WTC11 (cell line): ENCODE measurements at regions not wholly inside any gene's neighbourhood (a gene's known extent, or its start where the extent isn't known, plus 50 kb on each side); places are given as distances from the start of the nearest gene placed in this dataset.

ENCODE experiments used
- ATAC-seq: fragments of 200-7000 bp; cut with Tn5 transposase; 2 replicates; pipeline ENCODE4 v1.10.0; 2021; ENCODE audit warnings: mild to moderate bottlenecking, moderate library complexity
- CTCF ChIA-PET: fragments of 300-600 bp; sonication (Branson Sonifier 250); formaldehyde crosslinking; loops from one replicate; lab custom pipeline; 2021; ENCODE audit warnings: antibody characterized with exemption; lab: Charles Lee
- POLR2A ChIA-PET: fragments of 350-600 bp; sonication (Branson Sonifier 250); formaldehyde crosslinking; loops from one replicate; lab custom pipeline; 2021; ENCODE audit warnings: antibody characterized with exemption; lab: Charles Lee
- DNase-seq: peaks from one replicate; pipeline ENCODE4 v3.0.0; 2021; ENCODE audit warnings: low spot score
- H3K27ac Mint-ChIP-seq: 2 replicates; pipeline ENCODE4 v1.8.0; 2021; ENCODE audit warnings: mixed read lengths
- H3K27me3 Mint-ChIP-seq: 2 replicates; pipeline ENCODE4 v1.8.0; 2021; ENCODE audit warnings: low read depth, mild to moderate bottlenecking, moderate library complexity, mixed read lengths
- H3K36me3 Mint-ChIP-seq: 2 replicates; pipeline ENCODE4 v1.8.0; 2021; ENCODE audit warnings: mixed read lengths
- H3K4me1 Mint-ChIP-seq: 2 replicates; pipeline ENCODE4 v1.8.0; 2022; ENCODE audit warnings: mixed read lengths
- H3K4me3 Mint-ChIP-seq: 2 replicates; pipeline ENCODE4 v1.8.0; 2021; ENCODE audit warnings: mild to moderate bottlenecking, moderate library complexity, mixed read lengths
- H3K9me3 Mint-ChIP-seq: 2 replicates; pipeline ENCODE4 v1.8.0; 2021; ENCODE audit warnings: mixed read lengths
- ATF1 ChIP-seq: sonication (generic); formaldehyde crosslinking; IDR thresholded peaks from 2 replicates; pipeline ENCODE4 v1.8.1; 2023; ENCODE audit warnings: mild to moderate bottlenecking, moderate library complexity, missing genetic modification reagents
- CREB1 ChIP-seq: sonication (generic); formaldehyde crosslinking; IDR thresholded peaks from 2 replicates; pipeline ENCODE4 v1.8.0; 2023; ENCODE audit warnings: mild to moderate bottlenecking, missing genetic modification reagents
- ESRRA ChIP-seq: sonication (generic); formaldehyde crosslinking; IDR thresholded peaks from 2 replicates; pipeline ENCODE4 v1.8.1; 2022; ENCODE audit warnings: mild to moderate bottlenecking, missing genetic modification reagents, borderline replicate concordance
- FOXK1 ChIP-seq: sonication (generic); formaldehyde crosslinking; IDR thresholded peaks from 2 replicates; pipeline ENCODE4 v1.8.0; 2022; ENCODE audit warnings: mild to moderate bottlenecking, moderate library complexity, missing genetic modification reagents
- MXD4 ChIP-seq: fragments of 250-450 bp; sonication (Bioruptor Pico); IDR thresholded peaks from 2 replicates; pipeline ENCODE4 v1.8.0; 2021; ENCODE audit warnings: mild to moderate bottlenecking, moderate library complexity, borderline replicate concordance
- NFYB ChIP-seq: sonication (generic); formaldehyde crosslinking; conservative IDR thresholded peaks from 2 replicates; pipeline ENCODE4 v1.8.0; 2022; ENCODE audit warnings: low read depth, missing genetic modification reagents
- NR2C2 ChIP-seq: sonication (generic); formaldehyde crosslinking; IDR thresholded peaks from 2 replicates; pipeline ENCODE4 v1.8.0; 2022; ENCODE audit warnings: mild to moderate bottlenecking, missing genetic modification reagents
- NR3C1 ChIP-seq: sonication (generic); formaldehyde crosslinking; conservative IDR thresholded peaks from 2 replicates; pipeline ENCODE4 v1.8.1; 2023; ENCODE audit warnings: low read depth, mild to moderate bottlenecking, missing genetic modification reagents
- TCF7 ChIP-seq: sonication (generic); formaldehyde crosslinking; IDR thresholded peaks from 2 replicates; pipeline ENCODE4 v1.8.0; 2022; ENCODE audit warnings: mild to moderate bottlenecking, low read depth, missing genetic modification reagents, moderate library complexity
- ZBTB21 ChIP-seq: sonication (generic); formaldehyde crosslinking; IDR thresholded peaks from 2 replicates; pipeline ENCODE4 v1.8.1; 2023; ENCODE audit warnings: mild to moderate bottlenecking, missing genetic modification reagents, borderline replicate concordance
- ZNF138 ChIP-seq: sonication (generic); formaldehyde crosslinking; conservative IDR thresholded peaks from 2 replicates; pipeline ENCODE4 v1.8.1; 2022; ENCODE audit warnings: mild to moderate bottlenecking, moderate library complexity, missing genetic modification reagents
- ZNF219 ChIP-seq: sonication (generic); formaldehyde crosslinking; IDR thresholded peaks from 2 replicates; pipeline ENCODE4 v1.8.0; 2023; ENCODE audit warnings: missing genetic modification reagents, mild to moderate bottlenecking, borderline replicate concordance
- ZNF317 ChIP-seq: sonication (generic); formaldehyde crosslinking; IDR thresholded peaks from 2 replicates; pipeline ENCODE4 v1.8.1; 2023; ENCODE audit warnings: low read depth, mild to moderate bottlenecking, moderate library complexity, missing genetic modification reagents, borderline replicate concordance
- ZNF396 ChIP-seq: fragments of 250-450 bp; sonication (Bioruptor Pico); IDR thresholded peaks from 2 replicates; pipeline ENCODE4 v1.8.0; 2021; ENCODE audit warnings: mild to moderate bottlenecking, moderate library complexity, borderline replicate concordance
- ZNF671 ChIP-seq: fragments of 250-450 bp; sonication (Bioruptor Pico); IDR thresholded peaks from 2 replicates; pipeline ENCODE4 v1.8.0; 2021; ENCODE audit warnings: mild to moderate bottlenecking
- TF ChIP-seq, protein P1 (sequence below): sonication (generic); formaldehyde crosslinking; IDR thresholded peaks from 2 replicates; pipeline ENCODE4 v1.8.0; 2023; ENCODE audit warnings: mild to moderate bottlenecking, missing genetic modification reagents
- TF ChIP-seq, protein P2 (sequence below): fragments of 250-450 bp; sonication (Bioruptor Pico); IDR thresholded peaks from 2 replicates; pipeline ENCODE4 v1.9.0; 2021; ENCODE audit warnings: mild to moderate bottlenecking
- TF ChIP-seq, protein P3 (sequence below): sonication (generic); formaldehyde crosslinking; IDR thresholded peaks from 2 replicates; pipeline ENCODE4 v1.8.1; 2023; ENCODE audit warnings: mild to moderate bottlenecking, missing genetic modification reagents, moderate library complexity
- TF ChIP-seq, protein P4 (sequence below): sonication (generic); formaldehyde crosslinking; IDR thresholded peaks from 2 replicates; pipeline ENCODE4 v1.8.1; 2023; ENCODE audit warnings: mild to moderate bottlenecking, moderate library complexity, missing genetic modification reagents
- TF ChIP-seq, protein P5 (sequence below): sonication (generic); formaldehyde crosslinking; IDR thresholded peaks from 2 replicates; pipeline ENCODE4 v1.8.1; 2022; ENCODE audit warnings: missing genetic modification reagents, borderline replicate concordance
- TF ChIP-seq, protein P6 (sequence below): sonication (generic); formaldehyde crosslinking; IDR thresholded peaks from 2 replicates; pipeline ENCODE4 v1.8.1; 2023; ENCODE audit warnings: mild to moderate bottlenecking, missing genetic modification reagents
- TF ChIP-seq, protein P7 (sequence below): sonication (generic); formaldehyde crosslinking; conservative IDR thresholded peaks from 2 replicates; pipeline ENCODE4 v1.8.1; 2023; ENCODE audit warnings: mild to moderate bottlenecking, low read depth, missing genetic modification reagents, moderate library complexity

DNA sequence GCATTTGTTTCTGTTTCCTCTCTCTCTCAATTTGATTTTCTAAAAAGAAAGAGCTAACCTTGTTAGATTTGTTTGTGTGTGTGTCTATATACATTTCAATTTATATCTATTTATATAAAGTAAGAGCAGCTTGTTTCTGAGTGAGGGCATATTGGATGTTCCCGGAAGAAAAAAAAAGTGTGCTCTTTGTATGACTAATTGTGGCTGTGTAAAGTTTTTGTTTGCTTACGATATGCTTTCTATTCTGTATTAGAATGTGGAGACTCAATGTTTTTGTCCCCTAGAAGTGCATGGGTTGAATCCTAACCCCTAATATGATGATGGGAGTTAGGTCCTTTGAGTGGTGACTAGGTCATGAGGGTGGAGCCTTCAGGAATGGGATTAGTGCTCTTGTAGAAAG is 66.6 kb upstream of the C1QTNF9B start:
- no peak for TF ChIP-seq ZNF219
- TF ChIP-seq ZNF396: no peak
- TF ChIP-seq ZBTB21 (CRISPR knock-in tag): no peak
- no peak for TF ChIP-seq ESRRA (CRISPR knock-in tag)
- TF ChIP-seq MXD4 (CRISPR knock-in tag): no peak
- no peak for TF ChIP-seq NR2C2
- TF ChIP-seq, protein P1, sequence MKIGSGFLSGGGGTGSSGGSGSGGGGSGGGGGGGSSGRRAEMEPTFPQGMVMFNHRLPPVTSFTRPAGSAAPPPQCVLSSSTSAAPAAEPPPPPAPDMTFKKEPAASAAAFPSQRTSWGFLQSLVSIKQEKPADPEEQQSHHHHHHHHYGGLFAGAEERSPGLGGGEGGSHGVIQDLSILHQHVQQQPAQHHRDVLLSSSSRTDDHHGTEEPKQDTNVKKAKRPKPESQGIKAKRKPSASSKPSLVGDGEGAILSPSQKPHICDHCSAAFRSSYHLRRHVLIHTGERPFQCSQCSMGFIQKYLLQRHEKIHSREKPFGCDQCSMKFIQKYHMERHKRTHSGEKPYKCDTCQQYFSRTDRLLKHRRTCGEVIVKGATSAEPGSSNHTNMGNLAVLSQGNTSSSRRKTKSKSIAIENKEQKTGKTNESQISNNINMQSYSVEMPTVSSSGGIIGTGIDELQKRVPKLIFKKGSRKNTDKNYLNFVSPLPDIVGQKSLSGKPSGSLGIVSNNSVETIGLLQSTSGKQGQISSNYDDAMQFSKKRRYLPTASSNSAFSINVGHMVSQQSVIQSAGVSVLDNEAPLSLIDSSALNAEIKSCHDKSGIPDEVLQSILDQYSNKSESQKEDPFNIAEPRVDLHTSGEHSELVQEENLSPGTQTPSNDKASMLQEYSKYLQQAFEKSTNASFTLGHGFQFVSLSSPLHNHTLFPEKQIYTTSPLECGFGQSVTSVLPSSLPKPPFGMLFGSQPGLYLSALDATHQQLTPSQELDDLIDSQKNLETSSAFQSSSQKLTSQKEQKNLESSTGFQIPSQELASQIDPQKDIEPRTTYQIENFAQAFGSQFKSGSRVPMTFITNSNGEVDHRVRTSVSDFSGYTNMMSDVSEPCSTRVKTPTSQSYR: no peak
- no peak for TF ChIP-seq CREB1 (CRISPR knock-in tag)
- TF ChIP-seq NR3C1 (CRISPR knock-in tag): no peak
- TF ChIP-seq, protein P2, sequence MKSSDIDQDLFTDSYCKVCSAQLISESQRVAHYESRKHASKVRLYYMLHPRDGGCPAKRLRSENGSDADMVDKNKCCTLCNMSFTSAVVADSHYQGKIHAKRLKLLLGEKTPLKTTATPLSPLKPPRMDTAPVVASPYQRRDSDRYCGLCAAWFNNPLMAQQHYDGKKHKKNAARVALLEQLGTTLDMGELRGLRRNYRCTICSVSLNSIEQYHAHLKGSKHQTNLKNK (CRISPR knock-in tag): no peak
- TF ChIP-seq, protein P3, sequence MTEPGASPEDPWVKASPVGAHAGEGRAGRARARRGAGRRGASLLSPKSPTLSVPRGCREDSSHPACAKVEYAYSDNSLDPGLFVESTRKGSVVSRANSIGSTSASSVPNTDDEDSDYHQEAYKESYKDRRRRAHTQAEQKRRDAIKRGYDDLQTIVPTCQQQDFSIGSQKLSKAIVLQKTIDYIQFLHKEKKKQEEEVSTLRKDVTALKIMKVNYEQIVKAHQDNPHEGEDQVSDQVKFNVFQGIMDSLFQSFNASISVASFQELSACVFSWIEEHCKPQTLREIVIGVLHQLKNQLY (CRISPR knock-in tag): no peak
- TF ChIP-seq, protein P4, sequence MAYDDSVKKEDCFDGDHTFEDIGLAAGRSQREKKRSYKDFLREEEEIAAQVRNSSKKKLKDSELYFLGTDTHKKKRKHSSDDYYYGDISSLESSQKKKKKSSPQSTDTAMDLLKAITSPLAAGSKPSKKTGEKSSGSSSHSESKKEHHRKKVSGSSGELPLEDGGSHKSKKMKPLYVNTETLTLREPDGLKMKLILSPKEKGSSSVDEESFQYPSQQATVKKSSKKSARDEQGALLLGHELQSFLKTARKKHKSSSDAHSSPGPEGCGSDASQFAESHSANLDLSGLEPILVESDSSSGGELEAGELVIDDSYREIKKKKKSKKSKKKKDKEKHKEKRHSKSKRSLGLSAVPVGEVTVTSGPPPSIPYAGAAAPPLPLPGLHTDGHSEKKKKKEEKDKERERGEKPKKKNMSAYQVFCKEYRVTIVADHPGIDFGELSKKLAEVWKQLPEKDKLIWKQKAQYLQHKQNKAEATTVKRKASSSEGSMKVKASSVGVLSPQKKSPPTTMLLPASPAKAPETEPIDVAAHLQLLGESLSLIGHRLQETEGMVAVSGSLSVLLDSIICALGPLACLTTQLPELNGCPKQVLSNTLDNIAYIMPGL (CRISPR knock-in tag): no peak
- TF ChIP-seq NFYB (CRISPR knock-in tag): no peak
- TF ChIP-seq ATF1 (CRISPR knock-in tag): no peak
- TF ChIP-seq ZNF671: no peak
- TF ChIP-seq ZNF317 (CRISPR knock-in tag): no peak
- TF ChIP-seq, protein P5, sequence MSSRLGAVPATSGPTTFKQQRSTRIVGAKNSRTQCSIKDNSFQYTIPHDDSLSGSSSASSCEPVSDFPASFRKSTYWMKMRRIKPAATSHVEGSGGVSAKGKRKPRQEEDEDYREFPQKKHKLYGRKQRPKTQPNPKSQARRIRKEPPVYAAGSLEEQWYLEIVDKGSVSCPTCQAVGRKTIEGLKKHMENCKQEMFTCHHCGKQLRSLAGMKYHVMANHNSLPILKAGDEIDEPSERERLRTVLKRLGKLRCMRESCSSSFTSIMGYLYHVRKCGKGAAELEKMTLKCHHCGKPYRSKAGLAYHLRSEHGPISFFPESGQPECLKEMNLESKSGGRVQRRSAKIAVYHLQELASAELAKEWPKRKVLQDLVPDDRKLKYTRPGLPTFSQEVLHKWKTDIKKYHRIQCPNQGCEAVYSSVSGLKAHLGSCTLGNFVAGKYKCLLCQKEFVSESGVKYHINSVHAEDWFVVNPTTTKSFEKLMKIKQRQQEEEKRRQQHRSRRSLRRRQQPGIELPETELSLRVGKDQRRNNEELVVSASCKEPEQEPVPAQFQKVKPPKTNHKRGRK (CRISPR knock-in tag): no peak
- TF ChIP-seq ZNF138: no peak
- DNase-seq (no peak), ATAC-seq (no peak)
- POLR2A ChIA-PET: no interaction called here
- H3K9me3 Mint-ChIP-seq: no peaks in the 10 kb centered on the region
- no peak overlapping the region for H3K4me3 Mint-ChIP-seq
- CTCF ChIA-PET: no interaction called here
- no peaks in the 10 kb centered on the region for H3K36me3 Mint-ChIP-seq
- no peaks in the 10 kb centered on the region for H3K27me3 Mint-ChIP-seq
- H3K4me1 Mint-ChIP-seq: peaks cover 5% of the 10 kb centered on the region
- no peak overlapping the region for H3K27ac Mint-ChIP-seq

DNA sequence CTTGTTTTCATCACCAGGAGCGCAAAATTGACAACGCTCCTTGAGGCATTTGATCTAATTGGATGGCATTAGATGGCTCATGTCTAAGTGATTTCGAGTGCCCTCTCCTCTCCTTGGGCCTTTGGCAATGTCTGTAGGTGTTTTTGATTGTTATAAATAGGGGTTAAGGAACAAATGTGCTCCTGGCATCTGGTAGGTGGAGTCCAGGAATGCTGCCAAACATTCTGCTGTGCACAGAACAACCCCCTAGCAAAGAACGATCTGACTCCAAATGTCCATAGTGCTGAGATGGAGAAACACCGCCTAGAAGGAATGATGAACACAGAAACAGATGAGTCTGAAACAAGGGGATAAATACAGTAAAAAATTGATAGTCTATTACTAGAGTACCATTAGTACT is 68.0 kb upstream of the C1QTNF9B start:
- peaks cover 1% of the 10 kb centered on the region for H3K4me1 Mint-ChIP-seq
- no peak for DNase-seq
- no peak for TF ChIP-seq ZNF219
- TF ChIP-seq, protein P6, sequence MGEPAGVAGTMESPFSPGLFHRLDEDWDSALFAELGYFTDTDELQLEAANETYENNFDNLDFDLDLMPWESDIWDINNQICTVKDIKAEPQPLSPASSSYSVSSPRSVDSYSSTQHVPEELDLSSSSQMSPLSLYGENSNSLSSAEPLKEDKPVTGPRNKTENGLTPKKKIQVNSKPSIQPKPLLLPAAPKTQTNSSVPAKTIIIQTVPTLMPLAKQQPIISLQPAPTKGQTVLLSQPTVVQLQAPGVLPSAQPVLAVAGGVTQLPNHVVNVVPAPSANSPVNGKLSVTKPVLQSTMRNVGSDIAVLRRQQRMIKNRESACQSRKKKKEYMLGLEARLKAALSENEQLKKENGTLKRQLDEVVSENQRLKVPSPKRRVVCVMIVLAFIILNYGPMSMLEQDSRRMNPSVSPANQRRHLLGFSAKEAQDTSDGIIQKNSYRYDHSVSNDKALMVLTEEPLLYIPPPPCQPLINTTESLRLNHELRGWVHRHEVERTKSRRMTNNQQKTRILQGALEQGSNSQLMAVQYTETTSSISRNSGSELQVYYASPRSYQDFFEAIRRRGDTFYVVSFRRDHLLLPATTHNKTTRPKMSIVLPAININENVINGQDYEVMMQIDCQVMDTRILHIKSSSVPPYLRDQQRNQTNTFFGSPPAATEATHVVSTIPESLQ (CRISPR knock-in tag): no peak
- TF ChIP-seq, protein P7, sequence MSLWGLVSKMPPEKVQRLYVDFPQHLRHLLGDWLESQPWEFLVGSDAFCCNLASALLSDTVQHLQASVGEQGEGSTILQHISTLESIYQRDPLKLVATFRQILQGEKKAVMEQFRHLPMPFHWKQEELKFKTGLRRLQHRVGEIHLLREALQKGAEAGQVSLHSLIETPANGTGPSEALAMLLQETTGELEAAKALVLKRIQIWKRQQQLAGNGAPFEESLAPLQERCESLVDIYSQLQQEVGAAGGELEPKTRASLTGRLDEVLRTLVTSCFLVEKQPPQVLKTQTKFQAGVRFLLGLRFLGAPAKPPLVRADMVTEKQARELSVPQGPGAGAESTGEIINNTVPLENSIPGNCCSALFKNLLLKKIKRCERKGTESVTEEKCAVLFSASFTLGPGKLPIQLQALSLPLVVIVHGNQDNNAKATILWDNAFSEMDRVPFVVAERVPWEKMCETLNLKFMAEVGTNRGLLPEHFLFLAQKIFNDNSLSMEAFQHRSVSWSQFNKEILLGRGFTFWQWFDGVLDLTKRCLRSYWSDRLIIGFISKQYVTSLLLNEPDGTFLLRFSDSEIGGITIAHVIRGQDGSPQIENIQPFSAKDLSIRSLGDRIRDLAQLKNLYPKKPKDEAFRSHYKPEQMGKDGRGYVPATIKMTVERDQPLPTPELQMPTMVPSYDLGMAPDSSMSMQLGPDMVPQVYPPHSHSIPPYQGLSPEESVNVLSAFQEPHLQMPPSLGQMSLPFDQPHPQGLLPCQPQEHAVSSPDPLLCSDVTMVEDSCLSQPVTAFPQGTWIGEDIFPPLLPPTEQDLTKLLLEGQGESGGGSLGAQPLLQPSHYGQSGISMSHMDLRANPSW: no peak
- TF ChIP-seq TCF7 (CRISPR knock-in tag): no peak
- no peak for TF ChIP-seq FOXK1 (CRISPR knock-in tag)
- TF ChIP-seq, all 79 proteins: peak for 0
- H3K27me3 Mint-ChIP-seq: no peaks in the 10 kb centered on the region
- CTCF ChIA-PET: no interaction called here
- no peak overlapping the region for H3K4me3 Mint-ChIP-seq
- H3K36me3 Mint-ChIP-seq: no peaks in the 10 kb centered on the region
- H3K9me3 Mint-ChIP-seq: no peaks in the 10 kb centered on the region
- H3K27ac Mint-ChIP-seq: no peak overlapping the region
- POLR2A ChIA-PET: no interaction called here
- ATAC-seq: no peak
